Fibroblast of skin of right quadriceps (primary cell): ENCODE measurements at regions not wholly inside any gene's neighbourhood (a gene's known extent, or its start where the extent isn't known, plus 50 kb on each side); places are given as distances from the start of the nearest gene placed in this dataset.
A peak's percentile ranks its signal among the peaks of the same experiment; 100 is the strongest.
"Not testable (repeated sequence)": the region's sequence is repeated elsewhere in the genome, so short reads cannot be mapped to it uniquely, and the experiment has no call there.

Source experiments
- DNase-seq: peaks from one replicate; pipeline ENCODE4 v3.0.0-alpha.2; 2013

DNA sequence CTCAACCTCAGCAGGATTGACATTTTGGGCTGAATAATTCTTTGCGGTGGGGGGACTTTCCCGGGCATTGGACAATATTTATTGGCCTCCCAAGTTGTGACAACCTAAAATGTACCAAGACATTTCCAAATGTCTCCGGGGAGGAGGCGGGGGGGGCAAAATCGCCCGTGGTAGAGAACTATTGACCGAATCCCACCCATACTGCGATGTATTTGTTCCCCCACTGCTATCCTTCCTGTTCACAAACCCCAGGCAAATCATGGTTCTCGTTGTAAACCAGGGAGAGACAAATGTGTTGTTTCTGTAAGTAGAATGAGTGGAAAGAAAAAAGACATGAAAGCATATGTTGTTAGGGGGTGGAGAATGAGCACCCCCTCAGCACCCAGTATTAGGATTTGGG, 141.9 kb downstream of the PSAT1 start:
- DNase-seq = no peak

DNA sequence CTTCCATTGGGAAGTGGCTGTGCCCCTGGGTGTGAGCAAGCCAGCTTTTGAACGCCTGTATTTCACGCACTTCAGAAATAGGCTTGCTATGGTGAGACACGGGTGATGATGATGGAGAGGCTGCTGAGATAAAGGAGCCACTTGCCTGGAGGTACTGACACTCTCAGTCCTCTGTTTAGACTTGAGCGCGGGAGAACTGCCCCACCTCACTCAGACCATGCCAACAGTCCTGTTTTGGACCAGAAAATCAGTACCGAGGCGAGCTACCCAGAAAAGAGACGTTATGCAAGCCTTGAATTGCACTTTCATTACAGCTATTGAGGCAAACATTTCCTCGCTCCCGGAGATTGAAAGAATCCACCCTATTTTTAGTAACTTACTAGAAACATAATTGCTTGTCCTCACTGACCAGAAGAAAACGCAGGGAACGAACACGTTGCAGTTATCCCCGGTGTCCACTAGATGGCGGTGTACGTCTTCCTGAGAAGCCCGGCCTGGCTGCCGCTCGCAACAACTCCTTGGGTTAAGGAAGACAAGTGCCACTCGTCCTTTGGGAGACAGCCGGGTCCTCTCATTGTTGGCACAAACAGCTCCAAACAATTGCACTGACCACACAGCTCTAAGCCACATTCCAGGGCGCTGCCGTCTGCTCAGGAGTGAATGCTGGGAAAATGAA, 142.4 kb downstream of the PSAT1 start:
- DNase-seq = peak; percentile 87

DNA sequence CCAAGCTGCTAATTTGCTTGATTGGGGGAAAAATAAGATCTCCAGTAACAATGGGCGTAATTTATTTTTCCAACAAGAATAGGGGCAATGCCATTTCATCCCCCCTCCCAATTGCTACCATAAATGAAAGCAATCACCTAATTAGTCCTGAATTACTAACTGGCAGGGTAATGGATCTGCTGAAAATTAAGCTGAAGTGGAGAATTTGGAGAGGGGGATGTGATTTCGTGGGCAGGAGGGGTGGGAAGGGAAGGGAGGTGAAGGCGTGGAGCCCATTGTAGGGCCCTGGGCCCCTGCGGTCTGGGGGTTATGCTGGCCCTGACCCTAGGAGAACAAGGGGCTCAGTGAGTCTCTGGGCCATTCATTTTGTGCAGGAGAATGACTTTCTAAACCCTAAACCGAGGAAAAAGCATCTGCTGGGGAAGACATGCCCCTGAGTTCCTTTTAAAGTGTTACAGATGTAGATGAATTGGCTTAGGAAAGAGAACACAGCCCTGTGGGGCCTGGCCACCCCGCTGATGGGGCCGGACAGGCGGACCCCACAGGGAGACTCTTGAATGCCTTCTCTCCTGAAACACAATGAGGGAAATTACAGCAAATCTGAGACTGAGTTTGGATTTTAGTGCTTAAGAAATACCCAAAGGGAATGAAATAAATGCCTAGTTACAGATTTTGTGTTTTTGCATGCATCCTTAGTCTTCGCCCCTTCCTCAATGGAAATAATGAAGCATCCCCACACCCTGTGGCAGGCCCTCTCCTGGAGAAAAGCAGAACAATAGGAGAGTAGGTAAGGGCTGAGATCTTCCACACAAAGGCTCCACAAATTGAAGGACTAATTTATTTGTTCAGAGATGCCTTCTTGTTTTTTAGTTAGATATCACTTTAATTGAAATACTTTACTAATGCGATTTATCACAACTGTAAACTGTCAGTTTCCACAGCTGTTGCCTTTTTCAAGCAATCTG, 143.2 kb downstream of the PSAT1 start:
- no peak for DNase-seq

DNA sequence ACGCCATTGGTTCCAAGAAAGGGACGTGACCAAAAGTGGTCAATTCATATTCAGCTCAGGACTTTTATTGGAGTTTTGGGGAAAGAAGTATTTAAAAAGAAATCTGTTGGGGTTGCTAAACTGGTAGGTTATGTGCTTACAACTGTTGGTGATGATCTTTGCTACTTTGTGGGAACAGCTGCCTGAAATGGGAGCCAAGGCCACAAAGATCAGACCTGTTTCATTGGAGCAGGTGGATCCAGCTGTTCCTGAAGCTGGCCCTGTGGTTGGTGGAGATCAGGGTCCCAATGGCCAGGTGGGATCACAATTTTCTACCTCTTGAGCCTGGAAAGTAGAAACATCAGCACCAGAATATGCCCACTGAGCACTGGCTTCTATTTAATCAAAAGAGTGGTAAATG, 144.5 kb downstream of the PSAT1 start:
- DNase-seq = no peak

DNA sequence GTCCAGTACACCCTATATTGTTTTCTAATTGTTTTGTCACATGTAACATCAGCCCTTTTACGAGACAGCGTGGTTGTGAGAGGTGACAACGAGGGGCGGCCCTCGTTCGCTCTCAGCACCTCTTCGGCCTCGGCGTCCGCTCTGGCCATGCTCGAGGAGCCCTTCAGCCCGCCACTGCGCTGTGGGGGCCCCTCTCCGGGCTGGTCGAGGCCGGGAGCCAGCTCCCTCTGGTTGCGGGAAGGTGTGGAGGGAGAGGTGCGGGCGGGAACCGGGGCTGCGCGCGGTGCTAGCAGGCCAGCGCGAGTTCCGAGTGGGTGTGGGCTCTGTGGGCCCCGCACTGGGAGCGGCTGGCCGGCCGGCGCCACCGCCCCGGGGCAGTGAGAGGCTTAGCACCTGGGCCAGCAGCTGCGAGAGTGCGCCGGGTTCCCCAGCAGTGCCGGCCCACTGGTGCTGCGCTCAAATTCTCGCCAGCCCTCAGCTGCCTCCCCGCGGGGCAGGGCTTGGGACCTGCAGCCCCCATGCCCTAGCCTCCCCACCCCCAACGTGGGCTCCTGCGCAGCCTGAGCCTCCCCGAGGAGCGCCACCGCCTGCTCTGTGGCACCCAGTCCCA, 145.0 kb downstream of the PSAT1 start:
- DNase-seq = no peak

DNA sequence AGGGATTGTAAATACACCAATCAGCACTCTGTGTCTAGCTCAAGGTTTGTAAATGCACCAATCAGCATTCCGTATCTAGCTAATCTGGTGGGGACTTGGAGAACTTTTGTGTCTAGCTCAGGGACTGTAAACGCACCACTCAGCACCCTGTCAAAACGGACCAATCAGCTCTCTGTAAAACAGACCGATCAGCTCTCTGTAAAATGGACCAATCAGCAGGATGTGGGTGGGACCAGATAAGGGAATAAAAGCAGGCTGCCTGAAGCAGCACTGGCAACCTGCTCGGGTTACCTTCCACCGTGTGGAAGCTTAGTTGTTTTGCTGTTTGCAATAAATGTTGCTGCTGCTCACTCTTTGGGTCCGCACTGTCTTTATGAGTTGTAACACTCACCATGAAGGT, 145.7 kb downstream of the PSAT1 start:
- not testable (repeated sequence) for DNase-seq

DNA sequence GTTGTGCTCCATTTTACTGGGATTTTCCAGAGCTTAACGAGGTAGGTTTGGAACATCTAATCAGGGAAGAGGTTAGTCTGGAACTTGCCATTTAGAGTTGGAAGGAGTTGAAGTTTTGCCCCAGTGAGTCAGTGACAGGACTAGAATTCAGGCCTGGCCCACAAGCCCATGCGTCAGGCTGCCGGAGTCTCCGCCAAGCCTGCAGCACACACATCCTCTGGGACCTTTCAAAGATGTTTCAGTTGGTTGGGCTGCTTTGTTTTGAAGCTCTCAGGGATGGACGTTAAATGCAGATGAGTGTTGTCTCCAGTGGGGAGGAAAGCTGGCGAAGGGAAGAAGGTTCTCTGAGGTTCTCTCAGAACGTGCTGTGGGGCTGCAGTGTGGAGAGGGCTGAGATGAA, 147.0 kb downstream of the PSAT1 start:
- DNase-seq = no peak

DNA sequence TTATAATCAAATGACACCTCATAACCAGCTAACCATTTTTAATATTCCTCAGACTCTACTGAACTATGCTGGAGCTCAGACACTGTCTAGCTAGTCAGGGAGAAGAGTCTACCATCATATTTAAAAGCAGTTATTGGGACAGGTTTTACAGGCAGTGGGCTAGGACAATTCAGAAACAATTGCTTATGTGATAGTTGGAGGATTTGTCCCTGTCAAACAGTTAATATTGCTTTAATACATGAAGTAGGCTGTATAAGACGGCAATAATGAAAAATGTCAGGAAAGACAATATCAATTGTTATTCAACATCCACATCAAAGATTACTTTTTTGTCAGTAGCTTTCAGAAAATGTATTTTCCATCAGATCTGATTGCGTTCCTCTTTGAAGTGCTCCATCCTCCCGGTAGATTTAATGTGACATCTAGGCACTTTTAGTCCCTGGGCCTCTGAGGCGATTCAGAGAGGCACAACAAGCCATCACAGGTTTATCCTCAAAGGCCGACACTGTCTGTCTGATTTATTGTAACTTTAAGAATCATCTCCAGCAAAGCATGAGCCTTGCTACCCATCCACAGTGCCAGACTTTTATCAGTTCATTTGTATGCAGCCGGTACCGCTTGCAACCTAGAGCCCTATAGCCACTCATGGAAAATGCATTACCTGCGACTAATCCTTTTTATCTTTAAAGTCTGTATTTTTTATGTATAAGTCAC, 152.2 kb downstream of the PSAT1 start:
- DNase-seq = no peak

DNA sequence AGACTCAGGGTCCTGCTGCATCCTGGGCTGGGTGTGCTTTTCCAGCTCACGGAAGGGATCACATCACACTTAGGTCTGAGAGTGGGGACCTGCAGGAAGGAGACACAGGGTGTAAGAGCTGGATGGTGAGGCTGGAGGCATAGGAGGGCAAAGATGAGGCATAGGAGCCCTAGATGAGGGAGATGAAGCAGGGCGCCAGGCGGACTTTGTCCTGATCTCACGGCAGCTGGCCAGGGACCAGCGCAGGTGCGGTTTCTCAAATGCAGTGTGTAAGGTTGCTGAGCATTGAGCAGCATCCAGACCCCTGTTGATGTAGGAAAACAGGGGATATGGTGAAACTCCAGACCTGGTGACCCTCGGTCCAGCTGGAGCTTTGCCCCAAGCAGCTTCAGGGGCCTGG, 156.5 kb downstream of the PSAT1 start:
- no peak for DNase-seq

DNA sequence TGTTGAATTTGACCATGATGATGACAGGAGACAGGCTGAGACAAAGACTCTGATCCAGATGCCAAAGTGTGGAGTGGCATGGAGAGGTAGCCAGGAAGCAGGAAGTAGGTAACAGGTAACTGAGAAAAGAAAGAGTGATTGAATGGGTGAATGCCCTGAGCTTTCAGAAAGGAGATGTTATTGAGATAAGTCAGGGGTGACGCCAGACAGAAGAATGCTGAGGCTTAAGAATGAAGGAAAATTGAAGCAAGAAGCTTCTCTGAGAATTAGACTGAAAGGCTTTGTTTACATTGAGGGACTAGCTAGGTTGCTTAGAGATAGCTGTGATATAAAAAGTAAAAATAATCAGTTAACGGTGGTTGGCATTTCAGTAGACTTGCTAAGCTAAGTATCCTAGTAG, 165.7 kb downstream of the PSAT1 start:
- DNase-seq = no peak

DNA sequence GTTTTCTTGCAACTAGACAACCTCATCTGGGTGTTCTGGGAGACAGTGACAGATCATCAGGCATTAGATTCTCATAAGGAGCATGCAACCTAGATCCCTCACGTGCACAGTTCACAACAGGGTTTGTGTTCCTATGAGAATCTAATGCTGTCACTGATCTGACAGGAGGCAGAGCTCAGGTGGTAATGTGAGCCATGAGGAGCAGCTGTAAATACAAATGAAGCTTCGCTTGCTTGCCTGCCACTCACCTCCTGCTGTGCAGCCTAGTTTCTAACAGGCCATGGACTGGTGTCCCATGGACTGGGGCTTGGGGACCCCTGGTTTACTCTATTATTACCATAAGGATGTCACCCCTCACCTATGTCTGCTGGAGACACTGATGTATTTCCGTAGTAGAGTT, 166.8 kb downstream of the PSAT1 start:
- no peak for DNase-seq

DNA sequence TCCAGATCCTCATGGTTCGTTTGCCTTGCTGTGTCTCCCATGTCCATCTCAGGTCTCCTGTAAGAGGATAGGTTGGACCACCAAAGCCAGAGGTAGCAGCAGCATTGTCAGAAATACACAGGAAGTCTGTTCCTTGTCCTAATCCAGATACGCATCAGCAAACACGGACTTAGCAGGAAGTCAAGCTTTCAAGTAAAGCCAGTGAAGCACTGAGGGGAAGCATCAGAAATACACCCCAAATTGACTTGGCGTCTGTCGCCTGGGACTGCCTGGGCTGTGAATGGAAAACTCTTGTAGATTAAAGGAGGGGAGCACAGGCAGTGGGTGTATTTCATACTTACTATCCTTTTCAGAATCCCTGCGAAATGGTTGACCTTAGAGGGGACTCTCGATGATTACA, 171.3 kb downstream of the PSAT1 start:
- DNase-seq = no peak

DNA sequence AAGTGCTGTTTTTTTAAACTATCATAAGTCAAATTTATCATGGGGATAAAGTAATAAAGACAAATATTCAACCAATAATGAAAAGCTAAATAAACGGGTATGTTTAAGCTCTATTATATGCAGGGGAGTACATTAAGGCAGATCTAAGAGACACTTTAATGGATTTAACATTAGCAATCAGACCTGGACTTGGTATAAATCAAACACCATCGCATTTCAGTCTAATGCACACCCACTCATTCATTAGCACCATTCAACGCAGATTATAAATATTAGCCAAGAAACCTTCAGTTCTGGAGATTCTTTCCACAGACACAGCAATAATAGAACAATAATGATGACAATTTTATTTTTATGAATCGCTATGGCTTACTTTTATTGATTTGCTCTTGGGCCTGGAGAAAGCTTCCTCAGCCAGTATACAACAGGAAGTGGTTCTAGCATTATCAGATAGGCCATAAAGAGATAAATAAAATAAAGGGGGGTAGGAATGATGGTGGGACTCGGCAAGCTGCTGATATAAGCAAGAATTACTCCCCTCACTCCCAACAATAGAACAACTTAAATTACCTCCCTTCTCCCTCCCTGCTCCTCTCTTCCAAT, 172.2 kb downstream of the PSAT1 start:
- DNase-seq = no peak

DNA sequence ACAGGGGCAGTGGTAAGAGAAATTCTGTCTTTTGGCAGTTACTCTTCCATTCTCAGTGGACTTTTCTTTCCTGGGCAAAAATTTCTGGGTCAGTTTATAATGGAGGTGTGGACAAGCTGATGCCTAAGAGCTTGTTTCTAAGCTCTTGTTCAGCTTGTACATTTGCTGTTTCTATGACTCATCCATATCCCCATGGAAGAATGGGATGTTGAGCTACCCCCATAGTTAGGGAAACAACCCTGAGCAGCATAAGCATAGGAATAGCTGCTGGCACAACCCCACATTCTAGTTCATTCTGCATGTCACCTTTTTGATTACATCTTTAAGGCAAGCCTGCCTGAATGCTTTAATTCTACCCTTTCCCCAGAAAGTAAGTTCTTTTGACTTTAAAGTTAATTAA, 173.3 kb downstream of the PSAT1 start:
- DNase-seq = peak; percentile 22

DNA sequence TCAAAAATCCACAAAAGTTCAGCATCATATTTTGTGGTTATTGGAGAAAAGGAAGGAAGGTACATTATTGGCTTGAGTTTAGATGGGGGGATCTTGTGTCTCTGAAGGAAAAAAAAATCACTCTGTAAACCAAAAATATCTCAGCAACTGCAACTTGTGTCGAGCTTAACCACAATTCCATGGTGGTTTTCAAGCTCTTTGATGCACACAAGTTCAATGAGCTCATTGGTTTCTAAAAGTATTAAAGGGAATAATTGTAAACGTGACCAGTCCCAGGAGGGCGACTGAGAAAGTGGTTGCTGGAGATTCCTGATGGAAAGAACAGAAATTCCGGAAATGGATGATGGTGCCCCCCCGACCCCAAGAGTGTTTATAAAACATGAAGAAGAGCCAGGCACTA, 173.8 kb downstream of the PSAT1 start:
- no peak for DNase-seq

DNA sequence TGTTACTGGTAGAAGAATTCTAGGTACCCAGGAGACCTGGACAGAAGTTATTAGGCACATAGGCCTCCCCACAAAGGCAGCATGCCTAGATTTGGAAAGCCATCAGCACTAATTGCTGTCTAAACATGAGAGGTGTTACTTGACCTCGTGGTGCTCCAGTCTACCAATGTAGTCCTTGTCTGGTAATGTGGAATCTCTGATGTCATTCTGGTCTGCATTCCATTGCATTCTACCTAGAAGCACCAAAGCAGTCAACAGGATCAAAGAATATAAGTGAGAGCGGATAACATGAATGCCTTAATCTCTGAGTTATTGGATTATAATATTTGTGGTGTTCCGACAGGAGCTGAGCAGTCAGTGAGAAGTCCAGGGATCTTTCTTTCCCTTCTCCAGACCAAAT, 175.2 kb downstream of the PSAT1 start:
- no peak for DNase-seq

DNA sequence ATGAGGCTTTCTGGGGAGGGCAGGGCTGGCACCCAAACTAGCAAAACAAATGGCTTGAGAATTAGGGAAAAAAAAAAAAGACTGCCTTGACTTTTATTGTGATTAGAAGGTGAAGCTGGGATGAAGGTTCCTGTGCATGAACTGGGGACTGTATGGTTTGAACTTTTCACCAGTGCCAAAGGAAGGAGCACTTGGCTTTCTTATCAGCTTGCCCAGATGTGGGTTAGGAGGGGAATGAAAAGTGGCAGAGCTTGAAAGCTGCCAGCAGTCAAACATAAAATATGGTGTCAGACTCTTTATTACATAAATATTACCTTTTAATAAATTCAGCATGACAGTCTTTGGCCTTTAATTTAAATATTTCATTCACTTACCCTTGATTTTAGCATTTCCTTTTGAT, 182.5 kb downstream of the PSAT1 start:
- DNase-seq = no peak

DNA sequence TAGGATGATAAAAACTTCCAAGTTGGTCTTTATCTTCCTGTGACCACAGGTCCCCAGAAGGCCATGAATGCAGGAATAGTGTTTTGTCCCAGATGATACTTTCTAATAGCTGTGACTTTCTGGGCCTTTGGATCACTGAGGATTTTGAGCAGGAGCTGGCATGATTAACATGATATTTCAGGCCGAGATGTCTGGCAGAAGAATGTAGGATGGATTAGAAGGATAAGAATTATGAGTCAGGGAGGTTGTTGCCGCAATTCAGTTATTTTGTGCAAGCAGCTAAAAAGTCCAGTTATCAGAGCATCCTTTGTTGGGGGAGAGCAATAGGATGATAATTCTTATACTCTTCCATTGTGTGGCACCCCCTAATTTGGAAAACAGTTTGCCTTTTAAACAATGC, 189.7 kb downstream of the PSAT1 start:
- DNase-seq = no peak

DNA sequence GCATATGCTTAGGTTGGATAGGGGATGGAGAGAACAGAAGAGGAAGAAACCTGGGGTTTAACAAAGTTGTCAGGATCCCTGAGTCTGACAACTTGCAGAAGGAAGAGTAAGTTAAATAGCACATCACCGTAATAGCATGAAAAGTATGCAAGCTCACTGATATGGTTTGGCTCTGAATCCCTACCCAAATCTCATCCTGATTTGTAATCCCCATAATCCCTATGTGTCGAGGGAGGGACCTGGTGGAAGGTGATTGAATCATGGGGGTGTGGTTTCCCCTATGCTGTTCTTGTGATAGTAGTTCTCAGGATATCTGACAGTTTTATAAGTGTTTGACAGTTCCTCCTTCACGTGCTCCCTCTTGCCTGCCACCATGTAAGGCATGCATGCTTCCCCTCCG, 193.3 kb downstream of the PSAT1 start:
- no peak for DNase-seq

DNA sequence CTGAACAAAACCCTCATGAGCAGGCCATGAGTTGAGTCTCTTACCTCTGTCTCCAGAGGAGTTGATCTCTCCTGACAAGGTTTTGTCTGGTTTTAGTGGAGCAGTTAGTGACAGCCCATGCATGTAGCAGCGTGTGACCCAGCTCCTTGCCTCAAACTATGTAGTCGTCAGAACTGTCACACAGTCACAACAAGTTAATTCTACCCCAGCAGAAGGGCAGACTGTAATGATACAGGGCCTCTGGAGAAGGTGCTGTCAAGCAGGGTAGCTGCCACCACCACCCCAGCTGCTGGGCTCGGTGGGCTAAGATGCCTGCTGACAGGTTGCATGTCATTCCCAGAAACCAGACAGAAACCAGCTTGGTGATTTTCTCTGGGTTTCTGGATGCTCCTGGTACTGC, 194.5 kb downstream of the PSAT1 start:
- no peak for DNase-seq

DNA sequence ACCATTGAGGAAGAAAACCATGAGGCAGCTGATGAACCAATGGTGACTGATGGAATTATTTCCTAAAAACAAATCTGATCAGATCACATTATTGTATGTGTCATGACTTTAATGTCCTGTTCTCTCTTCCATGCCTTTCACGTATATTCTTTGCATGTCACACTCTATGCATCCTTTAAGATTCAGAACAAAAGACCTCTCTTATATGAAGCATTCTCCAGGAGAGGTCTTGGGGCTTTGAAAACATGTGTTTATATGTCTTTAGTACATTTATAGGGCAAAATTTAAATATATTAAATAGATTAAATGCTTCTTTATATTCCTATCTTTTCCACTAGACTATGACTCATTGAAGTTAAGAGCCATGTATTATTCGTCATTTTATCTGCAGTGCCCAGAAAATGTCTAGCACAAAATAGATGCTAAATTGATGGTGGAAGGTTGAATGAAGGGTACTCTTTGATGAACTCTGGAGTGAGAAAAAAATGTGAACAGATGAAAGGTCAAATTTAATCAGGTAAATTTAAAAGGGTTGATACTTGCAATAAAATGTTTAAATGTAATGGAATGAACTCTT, 196.3 kb downstream of the PSAT1 start:
- no peak for DNase-seq

DNA sequence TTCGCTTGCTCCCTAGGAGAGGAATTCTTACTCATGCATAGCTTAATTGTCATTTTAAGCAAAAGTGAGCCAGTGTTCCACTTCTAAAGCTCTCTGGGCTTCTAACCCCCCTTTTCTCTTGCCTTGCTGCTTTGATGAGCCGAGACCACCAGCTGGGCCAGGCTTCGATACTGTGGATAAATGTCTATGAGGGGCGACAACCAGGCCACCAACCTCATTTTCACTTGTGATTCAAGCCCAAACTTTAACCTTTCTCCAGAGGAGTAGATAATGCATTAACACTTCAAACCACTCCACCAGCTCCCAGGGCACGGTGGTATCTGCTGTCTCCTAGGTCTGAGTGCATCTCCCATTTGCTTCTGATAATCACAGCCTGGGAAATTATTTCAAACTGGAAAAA, 205.6 kb downstream of the PSAT1 start:
- DNase-seq = no peak

DNA sequence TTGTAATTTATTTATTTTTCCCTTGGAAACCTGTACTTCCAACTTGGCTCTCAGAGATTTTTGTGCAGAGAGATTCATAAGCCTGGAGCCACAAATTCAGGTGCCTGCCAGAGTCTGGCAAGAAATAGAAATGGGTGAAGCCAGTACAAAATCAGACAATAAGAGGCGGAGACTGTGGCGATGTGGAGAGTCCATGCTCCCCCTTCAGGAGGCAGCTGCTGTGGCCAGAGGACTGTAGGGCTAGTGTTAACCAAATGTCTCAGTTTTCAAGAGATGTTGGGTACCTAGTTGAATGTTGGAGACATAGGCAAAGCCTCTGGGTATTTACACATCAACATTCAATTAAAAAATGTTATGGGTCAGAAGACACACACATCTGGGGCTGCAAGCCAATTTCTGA, 208.6 kb downstream of the PSAT1 start:
- DNase-seq = no peak
